ENCODE measurements at regions not wholly inside any gene's neighbourhood (a gene's known extent, or its start where the extent isn't known, plus 50 kb on each side); places are given as distances from the start of the nearest gene placed in this dataset.

DNA sequence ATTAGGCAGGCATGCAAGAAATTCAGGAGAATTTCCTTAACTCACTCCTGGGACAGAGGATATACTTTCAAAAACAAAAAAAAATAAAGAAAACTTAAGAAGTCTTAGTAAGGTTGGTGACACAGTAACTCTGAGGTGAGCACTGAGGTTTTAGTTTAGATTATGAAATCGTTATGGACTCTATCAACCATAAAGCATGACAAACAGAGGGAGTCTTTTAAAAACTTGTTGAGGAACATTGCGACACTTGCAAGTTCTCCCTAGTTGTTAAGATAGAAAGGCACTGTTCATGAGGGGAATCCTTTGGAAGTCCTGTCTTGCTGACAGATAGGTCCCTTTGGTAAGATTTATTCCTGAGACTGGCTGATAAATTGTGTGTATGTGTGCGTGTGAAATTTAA, 194.3 kb upstream of the ERBB4 start:
- TF ChIP-seq CTCF (IDR thresholded peaks at IDR 0.05) (no peak), POLR2A (IDR thresholded peaks at IDR 0.05) (no peak)
